CD4-positive, alpha-beta T cell treated with Interleukin-17A for 4 hours (primary cell): ENCODE measurements at regions not wholly inside any gene's neighbourhood (a gene's known extent, or its start where the extent isn't known, plus 50 kb on each side); places are given as distances from the start of the nearest gene placed in this dataset.
A peak's percentile ranks its signal among the peaks of the same experiment; 100 is the strongest.

ENCODE experiments used
- DNase-seq: peaks from one replicate; pipeline ENCODE4 v3.0.0-alpha.2; 2020; ENCODE audit warnings: mixed read lengths

DNA sequence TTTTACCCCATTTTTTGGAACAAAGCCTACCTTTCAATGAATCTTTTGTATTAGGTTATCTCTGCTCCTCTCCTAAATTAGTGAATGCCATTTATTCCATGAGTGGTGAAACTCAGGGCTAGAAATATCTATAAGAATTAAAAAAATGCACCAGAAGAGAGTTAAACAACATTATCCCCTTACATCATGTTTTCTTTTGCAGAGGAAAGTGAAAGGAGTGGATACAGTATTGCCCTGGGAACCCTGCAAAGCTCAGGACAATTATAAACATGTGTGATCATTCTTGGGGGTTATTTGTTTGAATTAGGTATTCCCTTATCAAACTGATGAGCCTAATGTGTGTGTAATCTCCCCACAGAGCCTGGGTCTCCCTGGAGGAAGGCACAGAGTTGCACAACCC is 559.2 kb downstream of the RNF144A start:
- no peak for DNase-seq

DNA sequence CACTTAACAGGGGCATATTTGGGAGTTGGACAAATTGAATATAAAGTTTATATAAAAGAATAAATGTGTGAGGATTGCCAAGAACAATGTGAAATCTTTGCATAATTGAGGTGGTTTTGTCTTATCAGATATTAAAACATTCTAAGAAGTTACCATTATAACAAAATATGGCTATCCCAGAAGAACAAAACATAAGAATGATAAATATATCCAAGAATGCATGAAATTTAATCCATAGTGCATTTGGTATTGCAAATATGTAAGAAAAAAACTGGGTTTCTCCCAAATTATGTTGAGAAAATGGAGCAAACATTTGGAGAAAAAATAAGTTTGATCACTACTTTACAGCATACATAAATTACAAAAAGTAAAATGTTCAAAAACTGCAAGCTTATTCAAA is 562.4 kb downstream of the RNF144A start:
- DNase-seq, result no peak

DNA sequence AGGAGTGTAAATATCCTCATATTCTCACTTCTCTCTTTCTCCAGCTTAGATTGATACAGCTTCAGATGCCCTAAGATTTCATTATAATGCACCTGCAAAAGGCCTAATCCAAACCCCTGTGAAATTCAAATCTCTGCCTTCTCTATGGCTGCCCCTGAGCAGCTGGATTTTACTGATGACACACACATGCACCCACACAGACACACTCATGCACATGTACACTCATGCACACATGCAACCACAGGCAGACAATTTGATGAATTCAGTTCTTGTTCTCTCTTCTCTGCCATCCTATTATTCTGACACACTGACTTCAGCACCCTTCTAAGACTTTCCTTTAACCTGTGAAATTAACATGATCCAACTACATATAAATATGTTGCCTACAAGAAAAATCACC is 563.2 kb downstream of the RNF144A start:
- DNase-seq, result no peak

DNA sequence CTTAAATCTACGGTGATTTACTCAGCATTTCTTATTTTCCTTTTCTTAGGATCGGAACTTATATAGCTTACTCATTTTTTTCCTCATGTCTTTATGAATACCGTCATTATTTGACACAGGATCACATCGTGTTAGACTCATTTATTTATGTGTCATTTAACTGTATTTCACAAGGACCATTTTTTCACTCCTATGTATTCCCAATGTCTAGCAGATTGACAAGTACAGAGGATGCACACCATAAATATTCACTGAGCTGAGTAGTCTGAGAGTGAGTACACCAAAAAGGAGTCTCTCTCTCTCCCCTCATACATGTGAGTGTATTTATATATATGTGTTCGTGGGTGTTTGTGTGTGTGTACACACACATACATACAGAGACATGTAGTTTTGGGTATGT is 573.5 kb downstream of the RNF144A start:
- DNase-seq, result no peak

DNA sequence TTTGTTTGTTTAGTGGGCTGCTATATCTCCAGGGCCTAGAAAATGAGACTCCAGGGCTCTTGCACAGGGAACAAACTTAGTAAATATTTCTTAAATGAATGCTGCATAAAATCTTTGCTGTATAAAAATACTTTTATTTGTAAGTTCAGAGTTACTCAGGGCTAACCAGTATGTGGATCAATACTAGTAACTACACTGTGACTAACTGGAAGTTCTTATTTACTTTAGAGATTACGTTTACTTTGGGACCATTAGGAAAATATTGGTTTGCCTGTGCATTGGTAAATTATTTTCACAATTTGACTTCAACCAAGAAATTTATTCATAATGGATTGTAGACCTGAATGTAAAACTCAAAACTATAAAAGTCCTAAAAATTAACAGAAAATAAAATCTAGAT is 575.5 kb downstream of the RNF144A start:
- no peak for DNase-seq

DNA sequence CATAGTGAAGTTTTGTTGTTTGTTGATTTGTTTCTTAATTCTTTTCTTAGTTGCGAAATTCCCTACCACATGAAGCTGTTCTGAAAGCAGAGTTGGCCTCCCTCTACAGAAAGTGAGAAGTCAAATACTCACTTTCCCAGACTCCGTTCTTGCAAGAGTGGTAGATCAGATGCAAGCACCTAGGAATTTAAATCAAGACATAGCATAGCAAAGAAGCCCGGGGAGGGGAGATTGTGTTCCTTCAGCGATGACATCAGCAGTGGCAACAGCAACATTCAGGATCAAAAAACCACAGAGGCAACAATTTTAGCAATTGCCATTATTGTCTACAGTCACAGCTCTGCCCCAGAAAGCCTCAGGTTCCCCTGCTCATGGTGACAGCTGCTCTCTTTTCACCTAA is 580.0 kb downstream of the RNF144A start:
- no peak for DNase-seq

DNA sequence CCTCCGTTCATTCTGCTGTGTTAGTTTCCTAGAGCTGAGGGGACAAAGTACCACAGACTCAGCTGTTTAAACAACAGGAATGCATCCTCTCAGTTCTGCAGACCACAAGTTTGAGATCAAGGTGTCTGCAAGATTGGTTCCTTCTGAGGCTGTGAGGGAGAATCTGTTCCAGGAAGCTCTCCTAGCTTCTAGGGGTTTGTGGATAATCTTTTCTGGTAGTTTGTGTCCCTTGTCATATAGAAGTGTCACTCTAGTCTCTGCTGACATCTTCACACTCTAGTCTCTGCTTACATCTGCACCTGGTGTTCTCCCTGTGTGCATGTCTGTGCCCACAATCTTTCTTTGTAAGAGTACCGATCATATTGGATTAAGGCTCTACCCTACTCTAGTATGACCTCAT is 581.8 kb downstream of the RNF144A start:
- DNase-seq, result no peak

DNA sequence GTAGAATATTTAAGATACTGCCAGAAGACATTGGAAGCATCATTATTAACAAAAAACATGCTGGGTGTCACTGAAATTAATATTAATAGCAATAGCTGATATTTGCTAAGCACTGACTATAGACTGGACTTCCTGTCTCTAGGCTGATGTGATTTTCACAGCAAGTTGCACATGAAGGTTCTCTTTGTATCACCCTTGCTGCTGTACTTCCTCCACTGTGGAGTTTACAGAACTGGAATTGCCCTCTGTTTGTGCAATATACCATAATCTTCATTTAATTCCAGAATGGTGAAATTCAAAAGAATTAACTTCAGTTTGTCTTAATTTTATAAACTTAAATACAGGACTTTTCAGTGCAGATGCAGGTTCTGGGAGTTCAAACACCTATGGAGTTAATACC is 585.1 kb downstream of the RNF144A start:
- DNase-seq, result no peak

DNA sequence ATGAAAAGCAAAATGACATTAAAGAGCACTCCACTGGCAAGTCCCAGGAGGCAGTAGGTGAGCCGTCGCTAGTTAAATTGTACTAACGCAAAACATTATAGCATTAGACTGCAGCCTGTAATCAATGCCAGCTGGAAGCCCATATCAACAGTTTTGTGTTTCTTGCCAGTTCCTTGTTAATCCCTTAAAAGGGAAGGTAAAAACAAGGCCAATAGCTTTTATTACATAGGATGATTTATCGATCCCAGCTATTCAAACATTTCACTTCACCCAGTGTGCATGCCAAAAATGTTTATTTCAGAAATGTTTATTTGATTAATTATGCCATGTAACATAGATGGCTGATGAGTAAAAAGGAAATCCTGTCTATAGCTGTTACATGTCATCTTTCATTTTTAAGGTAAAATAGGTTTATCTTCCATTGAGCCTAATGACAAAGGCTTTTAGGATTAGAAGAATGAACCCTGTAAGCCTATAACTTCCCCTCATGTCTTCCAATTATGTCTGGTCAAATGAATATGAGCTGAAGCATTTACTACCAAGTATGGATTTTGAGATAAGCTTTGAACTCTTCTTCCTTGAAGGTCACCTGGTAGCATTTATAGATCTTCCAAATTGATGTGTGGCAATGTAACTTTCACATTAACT is 591.2 kb downstream of the RNF144A start:
- DNase-seq, result no peak

DNA sequence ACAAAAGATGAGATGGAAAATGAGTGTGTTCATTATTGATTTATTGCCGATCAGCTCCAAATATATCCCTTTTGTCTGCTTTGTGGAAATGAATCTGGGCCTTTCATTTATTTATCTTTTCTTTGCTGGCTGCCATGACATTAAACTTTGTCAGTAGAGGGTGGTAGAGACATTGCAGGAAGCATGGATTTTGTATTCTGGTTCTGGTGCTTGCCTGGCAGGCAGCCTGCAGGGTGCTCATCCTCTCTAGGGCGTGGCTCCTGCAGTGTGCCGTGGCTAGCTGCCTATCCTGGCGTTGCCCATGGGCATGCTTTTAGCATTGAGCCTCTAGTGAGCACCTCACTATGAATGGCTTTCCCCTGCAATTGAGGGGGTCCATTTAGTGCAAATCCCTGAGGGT is 593.1 kb downstream of the RNF144A start:
- no peak for DNase-seq

DNA sequence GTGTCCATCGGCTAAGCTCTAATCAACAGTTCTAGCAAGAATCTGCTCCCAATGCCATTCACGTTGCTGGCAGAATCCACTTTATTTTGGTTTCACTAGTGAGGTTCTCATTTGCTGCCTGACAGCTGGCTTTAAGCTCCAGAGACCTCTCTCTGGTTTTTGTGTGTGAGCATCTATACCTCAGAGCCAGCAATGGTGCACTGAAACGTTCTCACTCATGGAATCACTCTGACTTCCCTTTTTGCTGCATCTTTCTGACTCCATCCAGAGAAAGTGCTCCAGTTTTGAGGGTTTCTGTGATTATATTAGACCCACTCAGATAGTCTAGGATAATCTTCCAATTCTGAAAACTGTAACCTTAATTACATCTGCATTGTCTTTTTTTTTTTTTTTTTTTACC is 596.6 kb downstream of the RNF144A start:
- no peak for DNase-seq

DNA sequence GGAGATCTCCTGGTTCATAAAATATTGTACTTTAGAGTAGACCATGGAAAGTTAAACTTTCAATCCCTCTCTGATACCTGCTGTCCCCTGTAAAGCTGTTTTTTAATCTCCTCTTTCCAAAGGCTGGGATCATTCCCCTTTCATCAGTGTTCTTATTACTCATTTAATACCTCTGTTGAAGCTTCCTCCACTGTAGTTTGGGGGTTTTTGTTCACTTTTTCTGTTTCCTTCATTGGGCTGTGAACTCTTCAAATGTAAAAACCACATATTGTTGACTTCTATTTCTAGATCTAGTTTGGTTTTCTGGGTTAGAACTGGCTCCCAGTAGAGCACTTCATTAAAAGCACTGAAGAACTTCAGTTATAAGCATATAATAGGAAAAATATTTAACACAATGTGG is 598.1 kb downstream of the RNF144A start:
- no peak for DNase-seq

DNA sequence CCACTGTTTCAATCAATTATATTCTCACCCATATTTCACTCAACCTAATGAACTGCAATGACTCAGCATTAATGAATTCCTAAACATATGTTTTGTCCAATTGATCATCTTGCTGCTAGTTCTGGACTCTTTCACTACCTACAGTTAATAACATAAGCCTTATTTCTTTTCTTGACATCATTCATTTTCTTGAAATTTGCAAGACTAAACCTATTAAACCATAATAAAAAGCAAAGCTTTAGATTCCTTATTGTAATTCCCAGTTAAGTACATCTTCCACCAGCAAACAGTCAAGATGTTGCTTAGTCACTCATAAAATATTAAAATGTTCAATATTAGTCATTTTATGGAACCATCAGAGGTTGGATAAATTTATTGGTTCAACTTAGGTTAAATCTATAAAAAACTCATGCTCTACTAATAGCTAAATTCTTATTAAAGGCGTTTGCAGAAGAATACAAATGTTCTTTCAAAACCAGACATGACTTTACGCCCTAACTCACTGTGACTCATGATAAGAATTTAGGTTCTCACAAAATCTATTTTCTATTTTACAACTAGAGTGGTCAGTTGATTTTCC is 599.4 kb downstream of the RNF144A start:
- no peak for DNase-seq

DNA sequence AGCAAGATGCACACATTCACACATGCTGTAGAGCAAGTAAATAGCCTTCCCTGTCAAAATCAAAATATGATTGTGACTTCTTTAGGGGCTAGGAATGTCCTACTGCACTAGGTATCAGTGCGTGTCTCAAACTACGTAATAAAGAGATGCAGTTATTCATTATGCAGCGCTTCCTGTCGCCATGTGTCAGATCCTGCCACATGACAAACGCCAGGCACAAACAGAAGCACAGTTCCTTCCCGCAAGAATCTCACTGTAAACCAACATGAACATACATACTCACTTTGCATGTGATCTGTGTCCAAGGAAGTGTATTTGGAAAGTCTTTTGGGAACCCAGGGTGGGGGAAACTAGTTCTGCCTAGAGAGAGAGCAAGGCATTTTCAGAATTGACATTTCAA is 599.9 kb downstream of the RNF144A start:
- peak; percentile 41 for DNase-seq

DNA sequence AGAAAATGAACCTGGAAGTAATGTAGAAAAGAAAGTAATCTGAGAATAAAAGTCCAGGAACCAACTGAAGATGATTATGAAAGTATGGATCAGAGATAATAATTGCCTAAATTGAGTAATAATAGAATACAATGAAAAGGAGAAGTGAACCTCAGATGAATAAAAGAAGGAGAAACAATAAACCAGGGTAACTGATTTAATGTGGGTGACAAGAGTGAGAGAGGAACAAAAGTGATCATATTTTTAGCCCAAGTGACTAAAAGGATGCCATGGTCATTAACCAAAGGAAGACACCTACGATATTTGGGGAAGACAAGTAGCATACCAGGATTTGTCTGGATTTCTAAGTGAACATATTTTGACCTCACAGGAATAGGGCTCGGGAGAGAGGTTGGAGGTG is 600.6 kb downstream of the RNF144A start:
- DNase-seq, result no peak

DNA sequence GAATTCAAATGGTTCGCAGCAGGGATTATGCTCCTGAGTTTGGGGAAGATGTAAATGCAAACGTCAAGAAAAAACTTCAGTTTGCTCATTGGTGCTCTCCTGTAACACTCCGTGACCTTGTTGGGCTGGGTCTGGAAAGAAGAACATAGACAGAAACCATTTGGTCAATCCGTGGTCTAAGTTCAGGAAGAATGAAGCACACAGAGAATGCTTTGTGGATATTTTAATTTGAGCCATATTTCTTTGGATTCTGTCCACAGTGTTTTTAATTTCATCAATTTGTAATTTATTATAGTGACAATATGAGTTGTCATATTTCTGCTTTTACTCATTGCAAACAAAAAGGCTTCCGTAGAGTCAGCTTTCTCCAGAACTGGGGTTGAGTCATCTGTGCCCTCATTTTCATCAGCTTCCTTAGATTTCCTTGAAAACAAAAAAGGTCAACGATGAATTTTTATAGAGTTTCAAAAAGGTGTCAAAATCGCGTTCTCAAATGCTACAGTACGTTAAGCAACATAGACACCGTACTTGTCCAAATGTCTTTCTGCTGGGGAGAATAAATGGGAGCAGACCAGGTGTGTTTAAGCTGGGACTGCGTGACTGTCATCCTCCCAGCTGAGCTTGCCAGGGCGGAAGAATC is 606.4 kb downstream of the RNF144A start:
- DNase-seq, result no peak

DNA sequence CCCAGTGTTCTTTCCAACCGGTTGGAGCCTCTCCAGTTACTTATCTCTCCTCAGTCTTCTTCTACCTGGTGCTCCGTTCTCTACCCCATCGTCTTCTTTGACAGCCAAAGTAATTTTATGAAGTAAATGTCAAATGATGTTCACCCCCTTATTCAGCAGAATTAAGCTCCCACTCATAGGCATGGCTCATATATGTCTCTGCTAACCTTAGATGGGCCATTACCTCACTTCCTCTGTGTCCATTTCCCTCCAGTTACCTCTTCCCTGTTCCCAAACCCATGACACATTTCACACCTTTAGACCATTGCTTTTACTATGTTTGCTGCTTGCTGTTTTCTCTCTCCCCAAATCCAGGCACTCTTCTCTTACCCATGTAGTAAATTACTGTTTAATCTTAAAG is 607.0 kb downstream of the RNF144A start:
- no peak for DNase-seq

DNA sequence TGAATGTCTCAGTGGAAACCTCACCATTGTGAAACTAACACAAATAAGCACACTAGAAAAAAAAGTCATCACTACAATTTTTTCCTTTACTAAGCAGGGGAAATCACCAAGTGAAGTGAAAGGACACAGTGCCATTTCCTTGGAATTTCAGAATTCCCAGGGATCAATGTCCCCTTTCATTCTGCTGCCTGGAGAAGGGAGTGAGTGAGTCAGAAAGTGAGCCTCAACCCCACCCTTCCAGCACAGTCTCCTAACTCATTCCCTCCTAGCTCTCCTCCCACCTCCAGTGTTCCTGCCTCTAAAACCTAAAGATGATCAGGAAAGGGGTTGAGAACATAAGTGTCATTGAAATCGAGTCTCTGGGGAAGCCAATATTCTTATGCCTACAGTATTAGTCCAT is 608.5 kb downstream of the RNF144A start:
- DNase-seq, result no peak

DNA sequence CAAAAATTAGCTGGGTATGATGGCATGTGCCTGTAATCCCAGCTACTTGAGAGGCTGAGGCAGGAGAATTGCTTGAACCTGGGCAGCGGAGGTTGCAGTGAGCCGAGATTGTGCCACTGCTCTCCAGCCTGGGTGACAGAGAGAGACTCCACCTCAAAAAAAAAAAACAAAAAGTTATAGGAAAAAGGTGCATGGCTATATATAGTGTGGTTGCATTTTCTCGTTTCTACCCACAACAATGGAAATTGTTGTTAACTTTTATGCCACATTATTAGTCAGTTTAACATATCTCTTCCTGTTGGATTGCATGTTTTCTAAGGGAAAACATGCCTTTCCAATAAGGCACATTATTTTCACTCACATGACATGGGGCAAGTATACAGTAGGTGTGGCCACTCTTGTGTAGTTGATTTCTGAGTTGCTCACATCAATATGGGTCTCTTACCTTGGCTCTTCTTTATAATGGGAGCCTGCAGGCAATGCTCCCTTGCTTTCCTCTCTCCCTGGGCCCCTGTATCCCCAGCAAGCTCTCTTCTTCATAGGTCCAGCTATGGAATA is 610.0 kb downstream of the RNF144A start:
- no peak for DNase-seq

DNA sequence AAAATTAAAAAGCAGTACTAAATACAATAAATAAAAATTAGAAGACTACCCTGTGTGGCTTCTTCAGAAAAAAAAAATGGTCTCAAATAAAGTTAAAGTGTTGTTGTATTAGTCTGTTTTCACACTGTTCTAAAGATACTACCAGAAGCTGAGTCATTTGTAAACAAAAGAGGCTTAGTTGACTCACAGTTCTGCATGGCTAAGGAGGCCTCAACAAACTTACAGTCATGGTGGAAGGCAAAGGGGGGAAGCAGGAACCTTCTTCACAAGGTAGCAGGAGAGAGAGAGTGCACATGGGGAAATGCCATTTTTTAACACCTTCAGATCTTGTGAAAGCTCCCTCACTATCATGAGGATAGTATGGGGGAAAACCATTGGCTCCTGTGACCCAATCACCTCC is 612.8 kb downstream of the RNF144A start:
- DNase-seq, result no peak

DNA sequence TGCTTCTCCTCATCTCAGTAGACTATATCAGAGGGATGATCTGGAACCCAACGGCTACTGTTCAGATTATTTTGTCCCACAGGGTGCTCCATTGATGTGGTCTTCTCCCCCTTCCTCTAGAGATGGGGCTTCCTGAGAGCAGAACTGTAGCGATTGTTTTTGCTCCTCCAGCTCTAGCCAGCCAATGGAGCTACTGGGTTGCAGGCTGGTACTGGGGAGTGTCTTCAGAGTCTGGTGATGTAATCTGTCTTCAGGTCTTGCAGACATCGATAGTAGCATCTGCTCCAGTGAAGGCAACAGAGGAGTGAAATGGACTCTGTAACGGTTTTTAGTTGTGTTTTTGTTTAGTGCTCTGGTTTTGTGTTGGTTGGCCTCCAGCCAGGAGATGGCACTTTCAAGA is 621.9 kb downstream of the RNF144A start:
- DNase-seq, result peak; percentile 6

DNA sequence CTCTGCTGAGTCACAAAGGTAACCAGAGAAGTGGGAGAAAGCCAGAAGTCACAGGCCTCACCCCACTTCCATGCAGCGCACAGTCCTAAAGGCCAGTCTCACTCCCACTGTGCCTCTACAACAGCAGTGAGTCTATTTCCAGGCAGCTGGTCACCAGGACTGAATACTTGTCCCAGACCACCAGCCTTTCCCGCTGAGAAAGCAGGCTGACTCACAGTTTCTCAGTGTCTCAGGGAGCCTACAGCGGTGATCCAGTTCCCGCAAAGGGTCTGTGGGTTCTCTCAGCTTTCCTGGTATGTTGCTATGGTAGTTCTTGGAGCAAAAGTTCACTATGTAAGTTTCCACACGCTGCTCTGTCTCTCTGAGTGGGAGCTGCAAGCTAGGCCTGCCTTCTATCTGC is 622.5 kb downstream of the RNF144A start:
- DNase-seq, result no peak

DNA sequence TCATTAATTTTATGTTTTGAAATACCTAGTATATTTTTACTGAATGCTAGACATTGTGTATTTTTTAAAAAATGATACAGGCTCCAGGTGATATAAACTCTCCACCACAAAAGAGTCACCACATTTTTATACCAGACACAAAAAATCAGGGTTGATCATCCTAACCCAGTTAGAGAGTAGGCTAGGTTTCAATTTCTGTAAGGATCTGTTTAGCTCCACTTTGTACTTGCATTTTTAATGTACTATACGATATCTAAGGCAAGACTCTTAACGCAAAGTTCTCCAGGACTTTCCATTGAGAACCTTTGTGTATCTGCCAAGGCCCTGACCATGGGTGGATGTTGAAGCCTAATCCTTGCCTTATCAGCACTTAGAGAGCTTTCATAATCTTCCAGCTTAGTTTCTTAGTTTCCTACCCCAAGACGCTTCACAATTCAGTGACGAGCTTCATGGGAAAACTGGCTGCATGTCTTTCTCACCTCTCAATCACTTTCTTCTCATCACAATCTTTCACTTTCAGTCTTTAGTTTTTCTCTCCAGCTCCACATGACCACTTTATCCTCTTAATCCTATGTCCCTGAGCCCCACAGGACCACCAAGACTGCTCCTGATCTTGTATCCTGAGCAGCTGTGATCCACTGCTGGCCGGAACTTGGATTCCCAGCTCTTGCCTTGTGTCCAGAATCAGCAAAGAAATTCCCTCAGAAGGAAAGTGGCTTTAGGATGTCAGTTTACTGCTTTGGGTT is 635.8 kb downstream of the RNF144A start:
- no peak for DNase-seq

DNA sequence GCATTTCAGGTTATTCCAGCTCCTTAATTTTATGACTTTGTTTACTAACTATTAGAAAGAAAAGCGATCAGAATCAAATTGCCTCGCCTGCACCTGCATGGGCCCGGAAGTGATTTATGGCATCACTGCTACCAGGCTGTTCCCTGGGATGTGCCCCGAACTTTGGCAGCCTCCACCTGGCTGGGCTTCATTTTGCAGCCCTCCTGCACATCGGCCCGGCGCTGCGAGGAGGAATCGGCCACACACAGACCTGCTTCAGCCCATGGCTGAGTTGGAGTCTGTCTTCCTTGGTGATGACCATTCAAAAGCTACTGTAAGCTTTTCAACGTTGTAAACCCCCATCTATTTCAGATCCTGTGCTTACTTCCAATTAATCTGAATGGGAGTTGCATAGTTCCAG is 638.0 kb downstream of the RNF144A start:
- no peak for DNase-seq
